Central memory CD8-positive, alpha-beta T cell (primary cell): ENCODE measurements at regions not wholly inside any gene's neighbourhood (a gene's known extent, or its start where the extent isn't known, plus 50 kb on each side); places are given as distances from the start of the nearest gene placed in this dataset.
"Not testable (repeated sequence)": the region's sequence is repeated elsewhere in the genome, so short reads cannot be mapped to it uniquely, and the experiment has no call there.

Experiments
- ATAC-seq: fragments of 150-1000 bp; cut with Tn5 transposase; replicated peaks from 2 replicates; pipeline ENCODE4 v1.10.0; 2022; ENCODE audit warnings: mild to moderate bottlenecking, moderate FRiP score, moderate number of reproducible peaks; ENCODE audit not compliant: poor library complexity, severe bottlenecking; ENCODE audit errors: extremely low read depth
- DNase-seq, 2 donors: peaks; one replicate each; pipeline ENCODE4 v3.0.0; 2021; ENCODE audit warnings: low spot score in 2 of 2
- H3K27ac Mint-ChIP-seq: one replicate; pipeline ENCODE4 v1.8.0; 2022; ENCODE audit warnings: low read depth, mild to moderate bottlenecking, moderate library complexity, mixed read lengths
- H3K27me3 Mint-ChIP-seq: one replicate; pipeline ENCODE4 v1.8.0; 2022; ENCODE audit warnings: mixed read lengths
- H3K36me3 Mint-ChIP-seq: one replicate; pipeline ENCODE4 v1.8.0; 2022; ENCODE audit warnings: mild to moderate bottlenecking, moderate library complexity, mixed read lengths; ENCODE audit not compliant: insufficient read depth
- H3K4me1 Mint-ChIP-seq: one replicate; pipeline ENCODE4 v1.8.0; 2022; ENCODE audit warnings: mixed read lengths
- H3K4me3 Mint-ChIP-seq: one replicate; pipeline ENCODE4 v1.8.0; 2022; ENCODE audit warnings: mild to moderate bottlenecking, moderate library complexity, mixed read lengths
- H3K9me3 Mint-ChIP-seq: one replicate; pipeline ENCODE4 v1.8.0; 2022; ENCODE audit warnings: mixed read lengths

DNA sequence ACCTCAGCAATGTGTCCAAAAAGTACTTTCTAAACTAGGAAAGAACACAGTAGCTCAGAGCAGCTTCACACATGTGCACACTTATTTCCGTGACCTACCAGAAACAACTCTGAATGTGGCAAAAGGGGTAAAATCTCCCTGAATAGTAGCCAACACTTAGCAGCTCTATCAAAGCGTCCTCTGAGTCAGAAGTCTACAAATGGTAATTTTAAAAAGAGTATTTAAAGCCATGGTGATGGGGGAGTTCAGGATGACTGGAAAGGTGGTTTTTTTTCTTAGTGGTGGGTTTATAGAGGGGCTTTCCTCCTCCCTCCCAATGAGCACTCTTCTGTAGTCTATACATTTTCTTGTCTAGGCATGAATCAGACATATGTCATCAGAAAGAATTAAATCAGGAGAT lies 223.8 kb upstream of the PRICKLE2 start:
- Mint-ChIP-seq H3K9me3 (no peaks in the 10 kb centered on the region), H3K4me3 (no peak overlapping the region), H3K36me3 (no peaks in the 10 kb centered on the region), H3K27me3 (peaks cover 72% of the 10 kb centered on the region), H3K27ac (no peak overlapping the region), H3K4me1 (no peaks in the 10 kb centered on the region)
- ATAC-seq, result no peak
- no peak for DNase-seq

DNA sequence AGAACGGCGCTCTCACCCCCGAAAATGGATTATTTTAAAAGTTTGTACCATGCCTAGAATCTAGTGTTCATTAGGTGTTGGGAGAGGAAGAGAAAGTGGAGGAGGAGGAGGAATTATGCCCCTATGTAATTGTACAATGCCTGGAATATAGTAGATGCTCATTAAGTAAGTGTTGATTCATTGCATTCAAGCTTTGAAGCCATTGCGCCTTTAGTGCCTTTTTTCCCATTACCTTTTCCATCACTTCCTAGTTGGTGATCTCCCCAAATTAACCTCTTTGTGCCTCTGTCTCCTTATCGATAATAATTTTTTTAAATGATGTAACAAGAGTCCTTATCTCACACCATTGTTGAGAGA lies 220.7 kb upstream of the PRICKLE2 start:
- ATAC-seq, result no peak
- H3K4me1 Mint-ChIP-seq, result no peaks in the 10 kb centered on the region
- H3K27me3 Mint-ChIP-seq, result peaks cover 90% of the 10 kb centered on the region
- no peaks in the 10 kb centered on the region for H3K36me3 Mint-ChIP-seq
- no peak overlapping the region for H3K27ac Mint-ChIP-seq
- DNase-seq, result no peak
- no peak overlapping the region for H3K4me3 Mint-ChIP-seq
- no peaks in the 10 kb centered on the region for H3K9me3 Mint-ChIP-seq

DNA sequence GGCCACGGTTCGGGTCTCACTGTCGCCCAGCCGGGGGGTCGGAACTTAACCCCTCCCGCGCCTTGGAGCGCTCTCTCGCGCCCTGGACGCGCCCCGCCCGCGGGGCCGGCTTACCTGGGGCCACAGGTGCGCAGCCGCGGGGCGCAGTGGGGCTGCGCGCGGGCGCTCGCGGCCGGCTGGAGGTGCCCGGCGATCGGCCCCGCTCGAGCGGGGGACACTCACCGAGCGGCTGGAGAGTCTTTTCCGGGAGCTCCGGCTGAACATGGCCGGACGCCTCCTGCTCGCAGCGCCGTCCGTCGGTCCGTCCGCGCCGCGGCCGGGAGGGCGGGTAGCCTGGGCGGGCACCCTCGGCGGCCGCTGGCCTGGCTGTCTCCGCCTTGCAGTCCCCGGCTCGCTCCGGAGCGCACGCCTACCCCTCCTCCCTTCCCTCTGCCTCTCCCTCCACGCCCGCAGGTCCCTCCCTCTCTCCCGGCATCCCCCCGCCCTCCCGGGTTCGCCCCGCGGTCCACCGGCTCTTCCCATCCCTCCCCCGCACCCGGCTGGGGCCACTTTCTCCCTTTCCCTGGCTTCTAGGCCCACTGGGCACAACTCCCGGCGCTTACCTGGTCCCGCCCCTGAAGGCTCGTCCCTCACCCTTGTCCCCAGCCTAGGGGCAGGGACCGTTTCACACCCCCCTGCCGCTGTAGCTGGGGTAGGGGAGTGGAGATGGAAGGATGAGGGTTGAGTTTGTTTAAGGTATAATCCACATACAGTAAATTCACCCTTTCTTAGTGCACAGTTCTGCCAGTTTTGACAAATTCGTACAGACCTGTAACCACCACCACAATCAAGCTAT lies 220.1 kb upstream of the PRICKLE2 start:
- DNase-seq, result no peak
- no peak for ATAC-seq
- H3K4me3 Mint-ChIP-seq, result no peak overlapping the region
- H3K4me1 Mint-ChIP-seq, result no peaks in the 10 kb centered on the region
- no peaks in the 10 kb centered on the region for H3K9me3 Mint-ChIP-seq
- no peaks in the 10 kb centered on the region for H3K36me3 Mint-ChIP-seq
- no peak overlapping the region for H3K27ac Mint-ChIP-seq
- peaks cover 85% of the 10 kb centered on the region for H3K27me3 Mint-ChIP-seq

DNA sequence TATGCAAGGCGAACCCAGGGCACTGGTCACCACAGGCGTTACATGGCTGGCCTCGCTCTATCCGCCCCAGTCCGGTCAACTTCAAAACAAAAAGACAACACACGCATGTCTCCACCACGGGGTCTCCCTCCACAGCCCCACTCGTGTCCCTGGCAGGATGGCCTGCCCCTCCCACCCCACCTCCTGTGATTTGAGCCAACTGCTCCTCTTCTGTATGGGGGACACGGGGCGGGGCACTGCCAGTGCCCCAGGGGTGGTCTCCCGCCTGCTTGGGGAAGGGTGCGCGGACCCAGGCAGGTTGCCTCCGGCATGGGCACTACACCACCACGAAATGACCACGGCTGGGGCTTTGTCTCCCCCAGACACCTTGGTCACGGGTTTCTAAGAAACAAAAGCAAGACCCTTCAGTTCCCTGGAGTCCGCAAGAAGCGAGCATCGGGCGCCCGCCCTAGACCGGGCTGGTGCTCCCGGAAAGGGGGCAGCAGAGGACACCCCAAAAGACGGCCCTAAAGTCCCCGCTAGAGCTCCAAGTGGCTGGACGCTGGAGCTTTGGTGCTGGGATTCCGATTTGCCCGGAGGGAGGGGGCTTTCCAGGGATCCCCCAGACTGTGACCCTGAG lies 219.3 kb upstream of the PRICKLE2 start:
- Mint-ChIP-seq H3K4me3 (no peak overlapping the region), H3K27ac (no peak overlapping the region), H3K9me3 (no peaks in the 10 kb centered on the region), H3K4me1 (no peaks in the 10 kb centered on the region), H3K36me3 (no peaks in the 10 kb centered on the region), H3K27me3 (peaks cover 84% of the 10 kb centered on the region)
- no peak for DNase-seq
- ATAC-seq, result no peak

- no peak for DNase-seq
- ATAC-seq, result no peak
- Mint-ChIP-seq H3K4me3 (no peak overlapping the region), H3K9me3 (no peaks in the 10 kb centered on the region), H3K27ac (no peak overlapping the region), H3K36me3 (no peaks in the 10 kb centered on the region), H3K27me3 (peaks cover 76% of the 10 kb centered on the region), H3K4me1 (no peaks in the 10 kb centered on the region)
These were observed 218.5 kb upstream of the PRICKLE2 start for GRCh38 chr3:64443546-64444381.

GRCh38 chr3:64441861-64442260 lies 216.6 kb upstream of the PRICKLE2 start:
- peaks cover 57% of the 10 kb centered on the region for H3K27me3 Mint-ChIP-seq
- H3K4me3 Mint-ChIP-seq, result no peak overlapping the region
- DNase-seq, result no peak

DNA sequence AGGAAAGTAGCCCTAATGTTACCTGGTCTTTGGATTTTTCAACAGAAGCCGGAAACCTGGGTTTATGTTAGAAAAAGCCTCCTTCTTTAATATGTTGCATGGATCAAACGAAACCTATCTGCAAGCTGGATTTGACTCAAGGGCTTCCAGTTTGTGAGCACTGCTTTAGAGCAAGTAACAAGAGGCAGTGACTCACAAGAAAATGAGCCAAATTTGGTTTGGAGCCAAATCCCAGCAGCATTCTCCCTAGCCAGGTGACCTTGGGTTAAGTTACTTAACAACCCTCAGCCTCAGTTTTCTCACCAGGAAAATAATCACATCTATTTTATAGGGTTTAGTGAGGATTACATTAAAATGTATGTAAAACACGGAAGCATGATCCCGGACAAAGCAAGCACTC lies 215.2 kb upstream of the PRICKLE2 start:
- Mint-ChIP-seq H3K4me3 (no peak overlapping the region), H3K27ac (no peak overlapping the region), H3K4me1 (no peaks in the 10 kb centered on the region), H3K9me3 (no peaks in the 10 kb centered on the region), H3K27me3 (peaks cover 44% of the 10 kb centered on the region), H3K36me3 (no peaks in the 10 kb centered on the region)
- ATAC-seq (no peak), DNase-seq (no peak)

More at GRCh38 chr3:64441861-64442260, 216.6 kb upstream of the PRICKLE2 start:
- ATAC-seq, result no peak
- no peaks in the 10 kb centered on the region for H3K4me1 Mint-ChIP-seq
- H3K9me3 Mint-ChIP-seq, result no peaks in the 10 kb centered on the region
- no peak overlapping the region for H3K27ac Mint-ChIP-seq
- no peaks in the 10 kb centered on the region for H3K36me3 Mint-ChIP-seq

- Mint-ChIP-seq H3K9me3 (peaks cover 10% of the 10 kb centered on the region), H3K36me3 (no peaks in the 10 kb centered on the region), H3K27ac (no peak overlapping the region), H3K4me3 (no peak overlapping the region), H3K27me3 (peaks cover 30% of the 10 kb centered on the region), H3K4me1 (no peaks in the 10 kb centered on the region)
- ATAC-seq (no peak), DNase-seq (no peak)
These were observed 213.5 kb upstream of the PRICKLE2 start for GRCh38 chr3:64438812-64439211.

DNA sequence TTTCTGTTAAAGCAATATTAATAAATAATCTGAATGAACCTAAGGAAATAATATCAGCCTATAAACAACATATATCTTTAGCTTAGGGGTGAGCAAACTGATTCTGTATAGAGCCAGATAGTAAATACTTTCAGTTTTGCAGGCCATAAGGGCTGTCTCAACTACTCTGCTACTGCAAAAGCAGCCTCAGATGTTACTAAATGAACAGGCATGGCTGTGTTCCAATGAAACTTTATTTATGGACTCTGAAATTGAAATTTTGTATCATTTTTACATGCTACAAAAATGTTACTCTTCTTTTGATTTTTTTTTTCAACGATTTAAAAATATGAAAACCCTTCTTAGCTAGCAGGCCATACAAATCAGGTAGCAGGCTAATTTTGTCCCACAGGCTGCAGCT lies 212.8 kb upstream of the PRICKLE2 start:
- Mint-ChIP-seq H3K36me3 (no peaks in the 10 kb centered on the region), H3K9me3 (peaks cover 11% of the 10 kb centered on the region), H3K27me3 (peaks cover 23% of the 10 kb centered on the region), H3K27ac (no peak overlapping the region), H3K4me3 (no peak overlapping the region), H3K4me1 (no peaks in the 10 kb centered on the region)
- DNase-seq (no peak), ATAC-seq (no peak)

GRCh38 chr3:64437131-64437530 lies 211.9 kb upstream of the PRICKLE2 start:
- Mint-ChIP-seq H3K4me3 (no peak overlapping the region), H3K36me3 (no peaks in the 10 kb centered on the region), H3K27me3 (peaks cover 13% of the 10 kb centered on the region), H3K9me3 (peaks cover 11% of the 10 kb centered on the region), H3K4me1 (no peaks in the 10 kb centered on the region), H3K27ac (no peak overlapping the region)
- ATAC-seq (no peak), DNase-seq (no peak)

- not testable (repeated sequence) for DNase-seq, H3K27ac Mint-ChIP-seq, ATAC-seq, H3K36me3 Mint-ChIP-seq, H3K27me3 Mint-ChIP-seq, H3K4me1 Mint-ChIP-seq, H3K4me3 Mint-ChIP-seq
- H3K9me3 Mint-ChIP-seq, result peaks cover 11% of the 10 kb centered on the region
These were observed 209.8 kb upstream of the PRICKLE2 start for GRCh38 chr3:64435023-64435422.

DNA sequence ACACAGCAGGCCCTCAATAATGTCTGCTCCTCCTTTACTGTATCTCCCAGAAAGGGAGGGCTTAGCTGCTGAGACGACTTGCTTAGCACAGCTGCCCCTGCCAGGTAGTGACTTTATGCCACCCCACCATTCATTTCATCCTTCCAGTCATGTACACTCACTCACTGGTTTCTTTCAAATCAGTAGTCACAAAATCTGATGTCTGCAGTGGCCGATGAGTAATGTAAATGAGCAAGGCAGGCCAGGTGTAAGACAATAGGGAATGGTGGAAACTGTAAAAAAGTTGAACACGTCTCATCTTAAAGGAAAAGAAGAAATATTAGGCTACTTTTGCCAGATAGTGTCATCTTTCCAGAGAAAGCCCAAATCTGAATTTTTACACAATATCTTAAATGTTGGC lies 207.6 kb upstream of the PRICKLE2 start:
- no peaks in the 10 kb centered on the region for H3K36me3 Mint-ChIP-seq

More for the DNA sequence above, 207.6 kb upstream of the PRICKLE2 start:
- DNase-seq (no peak), ATAC-seq (no peak)
- H3K4me1 Mint-ChIP-seq, result no peaks in the 10 kb centered on the region
- no peak overlapping the region for H3K27ac Mint-ChIP-seq
- H3K27me3 Mint-ChIP-seq, result no peaks in the 10 kb centered on the region
- H3K4me3 Mint-ChIP-seq, result no peak overlapping the region
- peaks cover 11% of the 10 kb centered on the region for H3K9me3 Mint-ChIP-seq
